ENCODE measurements at regions not wholly inside any gene's neighbourhood (a gene's known extent, or its start where the extent isn't known, plus 50 kb on each side); places are given as distances from the start of the nearest gene placed in this dataset.

GRCh38 chr7:136117539-136117938, 140.4 kb upstream of the MTPN start:
- no peaks in the 10 kb centered on the region for H3K9me3 ChIP-seq
- no peaks in the 10 kb centered on the region for H3K4me1 ChIP-seq
- no peak overlapping the region for H3K4me2 ChIP-seq
- POLR2A ChIA-PET: no interaction called here
- no peak overlapping the region for H3K27ac ChIP-seq
- WGBS (ENCODE audit: missing lambda C conversion rate): 35% methylated on average over 7 of the region's 7 CpGs
- TF ChIP-seq PHF8 (IDR thresholded peaks at IDR 0.05; ENCODE audit: borderline replicate concordance, low read depth) (no peak), FOSB (CRISPR knock-in tag; IDR thresholded peaks at IDR 0.05) (no peak), MAX (IDR thresholded peaks at IDR 0.05) (no peak), JUNB (IDR thresholded peaks at IDR 0.05) (no peak), CBX8 (IDR thresholded peaks at IDR 0.05) (no peak), RNF2 (IDR thresholded peaks at IDR 0.05; ENCODE audit: borderline replicate concordance, low read depth) (no peak), FOXS1 (CRISPR knock-in tag; IDR thresholded peaks at IDR 0.05) (no peak), SREBF2 (IDR thresholded peaks at IDR 0.05) (no peak), MAZ (IDR thresholded peaks at IDR 0.05; ENCODE audit: borderline replicate concordance, low read depth, low read length) (no peak), CBX2 (IDR thresholded peaks at IDR 0.05; ENCODE audit: borderline replicate concordance, low read depth) (no peak), HOXA7 (CRISPR knock-in tag; IDR thresholded peaks at IDR 0.05) (no peak), EHF (CRISPR knock-in tag; IDR thresholded peaks at IDR 0.05) (no peak), TFCP2L1 (CRISPR knock-in tag; IDR thresholded peaks at IDR 0.05) (no peak), RFX5 (IDR thresholded peaks at IDR 0.05) (no peak), BHLHE40 (IDR thresholded peaks at IDR 0.05; ENCODE audit: low read depth, low read length) (no peak), HMGXB4 (CRISPR knock-in tag; IDR thresholded peaks at IDR 0.05; ENCODE audit: borderline replicate concordance) (no peak), KDM1A (IDR thresholded peaks at IDR 0.05; ENCODE audit: low read depth) (no peak)
- TF ChIP-seq, protein P1, sequence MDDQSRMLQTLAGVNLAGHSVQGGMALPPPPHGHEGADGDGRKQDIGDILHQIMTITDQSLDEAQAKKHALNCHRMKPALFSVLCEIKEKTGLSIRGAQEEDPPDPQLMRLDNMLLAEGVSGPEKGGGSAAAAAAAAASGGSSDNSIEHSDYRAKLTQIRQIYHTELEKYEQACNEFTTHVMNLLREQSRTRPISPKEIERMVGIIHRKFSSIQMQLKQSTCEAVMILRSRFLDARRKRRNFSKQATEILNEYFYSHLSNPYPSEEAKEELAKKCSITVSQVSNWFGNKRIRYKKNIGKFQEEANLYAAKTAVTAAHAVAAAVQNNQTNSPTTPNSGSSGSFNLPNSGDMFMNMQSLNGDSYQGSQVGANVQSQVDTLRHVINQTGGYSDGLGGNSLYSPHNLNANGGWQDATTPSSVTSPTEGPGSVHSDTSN (IDR thresholded peaks at IDR 0.05): no peak
- TF ChIP-seq, protein P2, sequence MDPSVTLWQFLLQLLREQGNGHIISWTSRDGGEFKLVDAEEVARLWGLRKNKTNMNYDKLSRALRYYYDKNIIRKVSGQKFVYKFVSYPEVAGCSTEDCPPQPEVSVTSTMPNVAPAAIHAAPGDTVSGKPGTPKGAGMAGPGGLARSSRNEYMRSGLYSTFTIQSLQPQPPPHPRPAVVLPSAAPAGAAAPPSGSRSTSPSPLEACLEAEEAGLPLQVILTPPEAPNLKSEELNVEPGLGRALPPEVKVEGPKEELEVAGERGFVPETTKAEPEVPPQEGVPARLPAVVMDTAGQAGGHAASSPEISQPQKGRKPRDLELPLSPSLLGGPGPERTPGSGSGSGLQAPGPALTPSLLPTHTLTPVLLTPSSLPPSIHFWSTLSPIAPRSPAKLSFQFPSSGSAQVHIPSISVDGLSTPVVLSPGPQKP (IDR thresholded peaks at IDR 0.05; ENCODE audit: low read depth, low read length): no peak
- no peak overlapping the region for H3K4me3 ChIP-seq
- ATAC-seq (peak in 1 of 2 experiments; percentile 27; a peak in 1 of 6 replicates), FAIRE-seq (no peak), DNase-seq (ENCODE audit: low read depth in 1 of 2, low spot score in 1 of 2) (no peak)
- CTCF ChIA-PET: no interaction called here

- 69% methylated on average over 8 of the region's 11 CpGs for WGBS (ENCODE audit: missing lambda C conversion rate)
- TF ChIP-seq CHD2 (IDR thresholded peaks at IDR 0.05; ENCODE audit: low read length, partially characterized antibody): no peak
- TF ChIP-seq SREBF2 (IDR thresholded peaks at IDR 0.05): no peak
- TF ChIP-seq ZC3H11A (IDR thresholded peaks at IDR 0.05): no peak
- no peak for TF ChIP-seq ATOH8 (CRISPR knock-in tag; IDR thresholded peaks at IDR 0.05; ENCODE audit: low read depth)
- TF ChIP-seq BHLHE40 (IDR thresholded peaks at IDR 0.05; ENCODE audit: low read depth, low read length): no peak
- no peak for TF ChIP-seq HMGXB4 (CRISPR knock-in tag; IDR thresholded peaks at IDR 0.05; ENCODE audit: borderline replicate concordance)
- no peak for TF ChIP-seq CBX8 (IDR thresholded peaks at IDR 0.05)
- no peak for TF ChIP-seq SMC3 (IDR thresholded peaks at IDR 0.05)
- TF ChIP-seq ZNF302 (CRISPR knock-in tag; IDR thresholded peaks at IDR 0.05): no peak
- TF ChIP-seq FOSB (CRISPR knock-in tag; IDR thresholded peaks at IDR 0.05): no peak
- no peak for TF ChIP-seq EHMT2 (IDR thresholded peaks at IDR 0.05; ENCODE audit: low read depth)
- no peak for TF ChIP-seq ZSCAN20 (CRISPR knock-in tag; IDR thresholded peaks at IDR 0.05)
- no peak for TF ChIP-seq MAFK (IDR thresholded peaks at IDR 0.05; ENCODE audit: partially characterized antibody)
These were observed 139.0 kb upstream of the MTPN start for GRCh38 chr7:136116186-136116585.

More at GRCh38 chr7:136116186-136116585, 139.0 kb upstream of the MTPN start:
- Histone ChIP-seq H3K4me3 (no peak overlapping the region), H3K9me3 (no peaks in the 10 kb centered on the region), H3K27ac (no peak overlapping the region), H3K4me1 (no peaks in the 10 kb centered on the region), H3K4me2 (no peak overlapping the region)
- DNase-seq (ENCODE audit: low read depth in 1 of 2, low spot score in 1 of 2) (no peak), ATAC-seq (peak in 1 of 2 experiments; percentile 41; a peak in 2 of 6 replicates), FAIRE-seq (no peak)
- POLR2A ChIA-PET: no interaction called here
- CTCF ChIA-PET: interaction anchor here (0.6 to 1.8 kb wide), 6 partner anchors 11 to 1517 kb away, joined by 3 to 7 read pairs (median 4); no protein-coding TSS in a partner anchor
